ENCODE measurements at regions not wholly inside any gene's neighbourhood (a gene's known extent, or its start where the extent isn't known, plus 50 kb on each side); places are given as distances from the start of the nearest gene placed in this dataset.

GRCh38 chr1:25080294-25081209 lies 150.5 kb upstream of the RUNX3 start:
- peak; percentile 31 to 33 for DNase-seq

DNA sequence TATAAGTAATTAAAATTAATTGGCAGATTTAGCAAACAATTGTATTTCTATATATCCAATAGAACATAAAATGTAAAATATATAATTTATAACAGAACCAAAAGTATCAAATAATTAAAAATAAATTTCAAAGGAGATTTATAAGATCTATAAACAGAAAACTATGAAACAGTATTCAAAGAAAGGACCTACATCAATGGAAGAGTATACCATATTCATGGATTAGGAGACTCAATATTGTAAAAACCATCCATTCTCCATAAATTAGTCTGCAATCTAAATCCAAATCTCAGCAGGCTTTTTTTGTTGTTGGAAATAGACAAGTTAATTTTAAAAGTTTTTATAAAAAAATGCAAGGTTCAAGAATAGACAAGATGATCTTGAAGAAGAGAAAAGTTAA lies 149.0 kb upstream of the RUNX3 start:
- DNase-seq = no peak

DNA sequence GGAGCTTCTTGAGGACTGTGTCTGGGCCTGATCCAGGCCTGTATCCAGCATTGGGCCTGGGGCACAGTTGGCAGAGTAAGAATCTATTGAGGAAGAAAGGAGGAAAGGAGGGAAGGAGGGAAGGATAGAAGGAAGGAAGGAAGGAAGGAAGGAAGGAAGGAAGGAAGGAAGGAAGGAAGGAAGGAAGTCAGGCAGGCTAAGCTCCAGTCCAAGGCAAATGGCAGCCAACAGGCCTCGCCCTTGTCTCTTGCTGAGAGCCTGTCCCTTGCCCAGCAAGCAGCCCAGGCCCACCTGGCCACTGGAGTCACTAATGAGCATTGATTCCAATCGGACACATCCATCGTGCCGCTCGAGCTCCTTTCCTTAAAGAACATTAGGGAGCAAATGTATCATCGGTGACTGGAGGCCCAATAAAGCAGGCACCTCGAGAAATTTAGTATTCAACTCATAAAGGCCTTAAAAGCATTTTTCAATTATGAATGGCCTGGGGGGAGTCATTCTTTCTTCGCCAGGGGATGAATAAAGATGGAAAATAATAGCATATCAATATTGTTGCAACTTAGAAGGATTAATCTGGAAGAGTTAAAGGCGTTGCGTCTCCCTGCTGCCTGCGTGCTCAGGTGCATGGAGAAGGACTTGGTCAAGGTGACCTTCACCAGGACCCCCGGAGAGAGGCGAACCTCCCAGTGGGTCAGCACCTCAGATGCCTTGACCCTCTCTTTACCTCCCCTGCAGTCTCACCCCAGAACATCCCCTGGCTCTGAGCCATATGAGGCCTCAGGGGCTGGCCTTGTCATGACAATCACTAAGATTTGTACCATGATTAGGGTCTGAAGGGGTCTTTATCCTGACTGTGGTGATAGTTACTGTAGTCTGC lies 144.5 kb upstream of the RUNX3 start:
- no peak for DNase-seq

DNA sequence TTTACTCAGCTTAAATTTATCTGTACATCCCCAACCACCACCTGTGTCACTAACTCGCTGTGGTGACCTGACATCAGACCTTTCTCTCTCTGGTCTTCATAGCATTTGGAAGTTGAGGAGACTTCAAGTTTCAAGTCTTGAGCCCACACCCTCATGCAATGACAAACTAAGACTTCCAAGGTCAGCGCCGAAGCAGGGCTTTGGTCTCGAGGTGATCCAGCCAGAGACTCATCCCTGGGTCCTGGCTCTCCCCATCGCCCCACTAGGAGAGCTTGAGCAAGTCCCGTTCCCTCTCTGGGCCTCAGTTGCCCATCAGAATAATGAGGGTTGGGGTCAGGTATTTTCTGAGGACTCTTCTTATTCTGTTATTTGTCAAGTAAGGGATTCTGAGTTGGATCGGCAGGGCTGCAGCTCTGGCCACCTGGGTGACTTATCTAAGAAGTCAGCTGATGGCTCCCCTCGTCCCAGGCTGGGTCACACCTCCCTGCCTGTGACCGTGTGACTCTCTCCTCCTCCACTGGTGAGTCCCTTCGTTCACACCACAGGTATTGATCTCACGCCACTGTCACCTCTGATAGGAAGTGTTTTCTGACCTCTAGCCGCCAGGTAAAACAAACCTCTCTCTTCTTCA lies 143.7 kb upstream of the RUNX3 start:
- DNase-seq = no peak

DNA sequence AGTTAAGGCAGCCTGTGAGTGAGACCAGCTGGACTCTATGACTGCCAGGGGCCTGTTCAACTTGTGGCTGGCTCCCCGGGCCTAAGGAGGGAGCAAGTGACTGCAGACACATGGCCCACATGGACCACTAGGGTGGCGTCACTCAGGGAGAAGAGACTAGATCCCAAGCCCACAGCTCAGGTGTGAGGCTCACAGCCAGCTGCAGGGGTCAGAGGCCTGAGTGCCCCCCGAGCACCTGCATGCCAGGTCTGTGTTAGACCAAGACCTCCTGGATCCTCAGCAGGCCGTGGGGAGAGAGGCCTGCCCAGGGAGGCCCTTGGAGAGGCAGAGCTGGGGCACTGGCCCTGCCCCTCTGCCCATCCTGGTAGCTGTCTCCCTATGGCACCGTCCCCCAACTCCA lies 142.4 kb upstream of the RUNX3 start:
- no peak for DNase-seq

- DNase-seq = peak in 1 of 2 experiments; percentile 27
These were observed 138.8 kb upstream of the RUNX3 start for GRCh38 chr1:25068829-25069228.

GRCh38 chr1:25068316-25068715 lies 138.2 kb upstream of the RUNX3 start:
- no peak for DNase-seq

DNA sequence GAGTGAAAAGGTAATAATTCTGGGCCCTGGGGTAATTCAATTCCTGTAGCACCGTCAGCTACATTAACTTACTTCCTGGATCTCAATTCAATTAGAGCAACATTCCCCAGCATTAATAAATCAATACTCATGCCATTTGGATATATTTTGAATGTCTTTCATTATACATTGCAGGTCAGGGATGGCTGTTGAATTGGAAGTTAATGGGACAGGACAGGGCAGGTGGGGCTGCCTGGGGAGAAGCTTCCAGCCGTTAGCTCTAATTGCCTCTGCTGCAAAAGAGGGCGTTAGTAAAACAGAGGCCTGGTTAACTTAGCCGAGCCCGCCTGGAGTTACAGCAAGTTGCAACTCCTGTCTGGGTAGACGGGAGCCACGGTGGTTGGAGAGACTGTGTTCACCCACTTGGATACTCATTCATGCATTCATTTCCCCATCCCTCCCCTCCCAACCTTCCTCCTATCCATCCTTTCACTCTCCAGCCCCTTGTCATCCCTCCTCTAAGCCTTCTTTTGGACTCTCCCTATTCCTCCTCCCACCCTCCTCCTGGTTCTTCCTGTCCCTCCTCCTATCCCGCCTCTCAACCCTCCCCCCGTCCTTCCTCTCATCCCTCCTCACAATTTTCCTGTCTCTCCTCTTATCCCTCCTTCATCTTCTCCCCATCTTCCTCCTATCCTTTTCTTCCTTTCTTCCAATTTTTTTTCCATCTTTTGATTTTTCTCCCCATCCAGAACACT lies 137.6 kb upstream of the RUNX3 start:
- no peak for DNase-seq

DNA sequence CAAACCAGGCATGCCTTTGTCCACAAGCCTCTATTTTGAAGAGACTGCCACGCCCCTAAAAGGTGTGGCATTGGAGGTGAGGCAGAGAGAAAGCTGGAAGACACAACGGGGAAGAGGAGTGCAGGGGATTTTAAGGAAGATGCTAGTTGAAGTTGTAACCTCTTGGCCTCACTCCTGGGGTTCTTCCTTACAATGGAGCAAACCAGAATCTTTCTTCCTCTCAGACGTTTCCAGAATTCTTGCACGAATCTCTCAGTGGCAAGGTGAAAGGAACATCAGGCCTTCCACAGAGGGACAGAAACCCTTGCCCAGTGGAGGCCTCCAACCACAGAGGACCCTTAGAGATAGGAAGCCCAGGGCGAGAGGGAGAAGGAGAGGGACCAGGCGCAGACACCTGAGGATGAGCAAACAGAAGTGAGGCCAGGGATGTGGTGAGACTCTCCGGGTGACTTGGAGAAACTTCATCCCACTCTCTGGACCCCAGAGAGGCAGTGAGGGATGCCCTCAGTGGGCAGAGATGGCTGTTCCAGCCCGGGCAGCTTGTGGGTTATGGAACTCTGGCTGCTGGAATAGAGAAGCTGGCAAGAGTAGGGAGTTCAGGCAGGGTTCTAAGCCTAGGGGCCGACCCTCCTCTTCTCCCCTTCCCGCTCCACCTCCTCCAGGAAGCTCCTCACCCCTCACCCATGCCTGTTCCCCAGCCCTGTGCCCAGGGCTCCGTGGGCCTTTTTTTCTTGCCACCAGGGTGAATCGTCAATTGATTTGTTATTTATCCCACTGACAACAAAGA lies 136.8 kb upstream of the RUNX3 start:
- no peak for DNase-seq

GRCh38 chr1:25066256-25066655 lies 136.2 kb upstream of the RUNX3 start:
- no peak for DNase-seq

GRCh38 chr1:25065795-25066238 lies 135.7 kb upstream of the RUNX3 start:
- no peak for DNase-seq

DNA sequence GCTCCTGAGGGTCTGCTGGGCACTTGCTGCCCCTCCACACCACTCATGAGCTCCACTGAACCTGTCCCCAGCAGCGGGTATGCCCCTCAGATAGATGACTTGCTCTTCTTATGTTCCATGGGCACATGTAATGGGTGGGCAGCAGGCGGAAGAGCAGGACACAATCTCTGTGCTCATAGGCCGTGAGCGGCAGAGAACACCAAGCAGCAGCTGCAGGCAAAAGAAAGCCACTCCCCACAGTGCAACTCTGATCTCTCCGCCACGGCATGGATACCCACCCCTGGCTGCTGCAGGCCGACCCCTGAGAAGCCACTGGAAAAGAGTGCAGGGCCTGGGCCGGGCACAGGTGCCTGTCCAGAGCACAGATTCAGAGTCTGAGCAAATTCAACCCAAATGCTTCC lies 135.2 kb upstream of the RUNX3 start:
- no peak for DNase-seq

GRCh38 chr1:25064465-25065240 lies 134.6 kb upstream of the RUNX3 start:
- no peak for DNase-seq

GRCh38 chr1:25063591-25064416 lies 133.7 kb upstream of the RUNX3 start:
- no peak for DNase-seq

DNA sequence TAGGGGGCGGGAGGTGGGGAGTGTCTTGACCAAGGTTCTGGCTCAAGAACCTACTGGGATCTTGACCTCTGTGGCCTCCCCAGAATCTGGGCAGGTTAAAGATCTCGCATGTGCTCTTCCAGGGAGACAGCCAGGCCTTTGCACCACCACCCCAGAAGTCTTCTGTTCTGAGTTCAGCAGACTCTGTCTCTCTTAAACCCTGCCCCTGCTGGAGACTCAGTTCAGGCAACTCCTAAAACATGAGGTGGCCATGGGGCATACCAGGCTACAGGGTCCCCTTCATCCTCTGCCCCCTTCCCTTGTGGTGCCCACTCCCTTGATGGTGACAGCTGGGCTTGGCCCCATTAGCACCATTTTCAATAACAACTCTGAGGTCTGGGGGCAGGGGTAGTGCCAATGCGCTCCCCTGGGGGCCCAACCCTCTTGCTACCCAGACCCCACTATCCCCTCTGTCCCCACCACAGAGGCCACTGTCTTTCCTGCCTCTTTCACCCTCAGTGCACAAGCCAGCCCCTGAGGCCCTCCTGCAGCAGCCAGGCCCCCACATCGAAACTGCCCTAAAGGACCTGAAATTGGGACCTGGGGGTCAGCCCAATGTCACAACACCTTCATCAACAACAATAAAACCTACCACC lies 132.7 kb upstream of the RUNX3 start:
- no peak for DNase-seq

DNA sequence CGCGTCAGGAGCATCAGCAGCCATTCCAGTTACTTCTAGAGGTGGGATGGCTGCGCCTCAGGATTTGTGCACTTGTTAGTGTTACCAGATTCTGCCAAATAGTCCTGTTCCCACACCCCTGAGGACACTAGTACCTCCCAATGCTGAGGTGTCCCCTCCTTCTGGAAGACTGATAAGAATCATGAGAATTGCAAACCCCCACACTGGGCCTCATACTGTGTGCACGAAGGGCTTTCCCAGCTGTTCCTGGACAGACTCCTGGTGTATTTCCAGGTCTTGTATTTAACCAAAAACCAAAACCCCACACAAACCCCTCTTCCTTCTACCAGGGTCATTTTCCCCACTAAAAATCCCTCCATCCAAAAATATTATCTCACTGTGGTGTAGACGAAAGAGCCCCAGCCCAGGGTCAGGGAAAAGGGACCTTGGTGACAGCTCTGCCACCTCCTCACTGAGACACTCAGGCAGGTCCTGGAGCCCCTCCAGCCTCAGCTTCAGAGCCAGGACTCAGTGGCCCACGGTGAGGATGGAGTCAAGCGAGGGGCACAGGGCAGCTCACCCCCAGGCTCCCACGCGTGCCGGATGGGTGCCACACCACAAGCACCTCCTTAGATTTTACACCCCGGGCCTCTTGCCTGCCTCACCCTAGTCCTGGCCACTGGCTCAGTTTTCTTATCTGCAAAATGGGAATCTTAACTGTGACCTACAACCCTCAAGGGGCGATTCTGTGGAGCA lies 131.4 kb upstream of the RUNX3 start:
- DNase-seq = no peak

- DNase-seq = no peak
These were observed 127.1 kb upstream of the RUNX3 start for GRCh38 chr1:25057188-25057587.

GRCh38 chr1:25056536-25056935 lies 126.5 kb upstream of the RUNX3 start:
- DNase-seq = no peak

DNA sequence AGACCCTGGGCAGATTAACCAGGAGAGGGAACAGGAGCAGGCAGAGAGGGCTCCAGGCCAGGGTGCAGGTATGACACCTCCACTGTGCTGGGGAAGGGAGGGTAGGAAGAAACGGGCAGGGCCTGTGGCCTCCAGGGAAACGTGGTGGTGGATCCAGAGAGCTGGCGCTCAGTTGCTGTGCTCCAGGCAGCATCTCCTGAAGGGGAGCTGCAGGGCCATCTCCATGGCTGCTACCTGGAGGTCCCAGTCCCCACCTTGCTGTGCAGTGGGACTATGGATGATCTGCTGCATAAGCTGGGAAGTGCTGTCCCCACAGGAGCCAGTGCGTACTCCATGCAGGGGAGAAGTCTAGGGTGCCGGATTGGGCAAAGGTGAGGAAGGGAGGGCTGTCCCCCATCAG lies 125.9 kb upstream of the RUNX3 start:
- DNase-seq = no peak
